SK-N-MC (cell line): ENCODE measurements at regions not wholly inside any gene's neighbourhood (a gene's known extent, or its start where the extent isn't known, plus 50 kb on each side); places are given as distances from the start of the nearest gene placed in this dataset.

ENCODE experiments used
- EZH2 ChIP-seq: fragments of 200-600 bp; sonication (generic); IDR thresholded peaks from one replicate; pipeline ENCODE4 v1.6.1; 2017; ENCODE audit warnings: antibody characterized with exemption
- POLR2AphosphoS5 ChIP-seq: IDR thresholded peaks from 2 replicates; pipeline ENCODE4 v1.6.1; 2012; ENCODE audit warnings: mild to moderate bottlenecking, low read depth, low read length, borderline replicate concordance

DNA sequence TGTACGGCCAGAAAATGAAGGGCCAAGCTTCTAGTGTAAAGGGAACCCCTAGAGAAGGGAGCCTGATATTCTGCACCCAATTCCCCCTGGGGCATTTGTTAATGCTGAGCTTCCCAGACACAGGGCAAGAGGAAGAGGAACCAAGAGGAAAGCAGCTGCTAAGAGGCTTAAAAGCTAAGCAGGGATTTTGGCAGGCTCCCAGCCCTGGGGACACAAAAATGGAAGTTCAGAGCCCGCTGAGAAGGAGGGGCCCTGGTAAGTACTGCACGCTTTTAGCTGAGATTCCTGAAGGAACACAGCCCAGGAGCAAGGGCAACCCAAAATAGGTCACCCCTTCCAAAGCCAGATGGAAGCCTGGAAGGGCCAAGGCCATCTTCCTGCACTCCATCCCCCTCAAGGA is 387.3 kb upstream of the MGMT start:
- TF ChIP-seq EZH2 (no peak), POLR2AphosphoS5 (no peak)
